ENCODE measurements at regions not wholly inside any gene's neighbourhood (a gene's known extent, or its start where the extent isn't known, plus 50 kb on each side); places are given as distances from the start of the nearest gene placed in this dataset.

DNA sequence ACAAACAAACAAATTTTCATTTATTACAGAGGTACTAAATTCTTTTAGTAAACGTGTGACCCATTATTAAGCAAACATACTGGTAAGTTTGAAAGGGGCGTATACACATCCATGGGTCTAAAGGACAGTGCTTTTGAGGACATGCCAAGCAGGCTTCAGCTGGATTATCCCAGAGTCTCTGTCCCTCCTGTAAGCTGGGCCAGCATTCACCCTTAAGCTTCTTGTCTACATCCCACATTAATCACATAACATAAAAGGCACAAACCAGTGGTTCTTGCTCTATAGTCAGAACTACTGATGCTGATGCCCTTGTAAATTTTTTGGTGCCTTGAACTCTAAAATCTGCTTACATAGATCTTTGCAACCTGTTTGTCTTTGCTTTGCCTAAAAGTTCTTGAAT, 150.8 kb upstream of the BNIP2 start:
- intact Hi-C loops (cut with DNase I; ENCODE audit: low total_unique reads) = no loop called here
- no peak for DNase-seq (ENCODE audit: low spot score in 2 of 2)
- TF ChIP-seq CTCF (IDR thresholded peaks at IDR 0.05) (no peak), POLR2A (IDR thresholded peaks at IDR 0.05) (no peak)
- H3K4me3 ChIP-seq (ENCODE audit: low read depth, poor library complexity, severe bottlenecking) = no peak overlapping the region
- WGBS, 2 donors = 81 to 84% methylated on average over 2 of the region's 2 CpGs

- no peak for TF ChIP-seq POLR2A (IDR thresholded peaks at IDR 0.05)
- no peak for TF ChIP-seq CTCF (IDR thresholded peaks at IDR 0.05)
- 50 to 56% methylated on average over 4 of the region's 4 CpGs for WGBS, 2 donors
- no peak for DNase-seq (ENCODE audit: low spot score in 2 of 2)
- intact Hi-C loops (cut with DNase I; ENCODE audit: low total_unique reads) = no loop called here
- no peak overlapping the region for H3K4me3 ChIP-seq (ENCODE audit: low read depth, poor library complexity, severe bottlenecking)
Measured at GRCh38 chr15:59838900-59839299, 149.8 kb upstream of the BNIP2 start.

- WGBS, 2 donors = 89 to 93% methylated on average over 1 of the region's 1 CpG
- TF ChIP-seq CTCF (IDR thresholded peaks at IDR 0.05) (no peak), POLR2A (IDR thresholded peaks at IDR 0.05) (no peak)
- H3K4me3 ChIP-seq (ENCODE audit: low read depth, poor library complexity, severe bottlenecking) = no peak overlapping the region
- DNase-seq (ENCODE audit: low spot score in 2 of 2) = no peak
- intact Hi-C loops (cut with DNase I; ENCODE audit: low total_unique reads) = no loop called here
Measured at GRCh38 chr15:59835776-59836175, 146.7 kb upstream of the BNIP2 start.

DNA sequence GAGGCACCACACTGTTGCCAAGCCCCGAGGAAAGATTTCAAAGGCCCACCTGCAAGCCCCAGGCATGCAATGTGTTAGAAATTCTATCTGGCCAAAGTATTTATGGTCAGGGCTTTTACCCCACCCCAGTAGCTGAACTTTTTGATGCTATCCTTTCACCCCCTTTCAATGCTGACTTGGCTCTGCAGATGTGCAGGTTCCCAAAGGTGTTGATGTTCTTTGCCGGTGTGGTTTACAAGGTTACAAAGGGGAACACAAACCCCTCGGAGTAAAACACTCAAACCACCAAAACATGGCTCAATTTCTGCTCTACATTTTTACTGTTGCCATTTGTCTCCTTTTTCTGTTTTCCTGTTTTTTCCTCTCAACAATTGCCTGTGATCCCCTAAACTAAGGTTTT, 145.4 kb upstream of the BNIP2 start:
- H3K4me3 ChIP-seq (ENCODE audit: low read depth, poor library complexity, severe bottlenecking) = no peak overlapping the region
- no peak for DNase-seq (ENCODE audit: low spot score in 2 of 2)
- 30 to 43% methylated on average over 3 of the region's 3 CpGs for WGBS, 2 donors
- TF ChIP-seq POLR2A (IDR thresholded peaks at IDR 0.05) (no peak), CTCF (IDR thresholded peaks at IDR 0.05) (no peak)
- intact Hi-C loops (cut with DNase I; ENCODE audit: low total_unique reads) = no loop called here

DNA sequence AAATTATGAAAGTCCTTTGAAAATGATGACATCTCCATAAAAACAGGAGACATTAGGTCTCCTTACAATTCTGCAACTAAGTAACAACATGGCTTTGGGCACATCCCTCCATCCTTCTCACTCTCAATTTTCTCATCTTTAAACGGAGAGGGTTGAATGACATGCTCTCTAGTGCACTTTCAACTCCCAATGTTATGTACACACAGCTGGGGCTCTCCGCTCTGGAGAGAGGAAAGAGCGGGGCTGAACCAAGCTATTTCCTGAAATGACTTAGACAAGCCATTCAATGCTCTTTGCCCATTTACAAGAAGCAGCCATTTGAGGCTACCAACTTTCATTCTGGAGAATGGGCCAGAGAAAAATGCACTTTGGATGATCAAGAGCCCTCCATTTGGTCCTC, 144.2 kb upstream of the BNIP2 start:
- TF ChIP-seq POLR2A (IDR thresholded peaks at IDR 0.05) = no peak
- no peak for TF ChIP-seq CTCF (IDR thresholded peaks at IDR 0.05)
- no peak for DNase-seq (ENCODE audit: low spot score in 2 of 2)
- intact Hi-C loops (cut with DNase I; ENCODE audit: low total_unique reads) = no loop called here
- no peak overlapping the region for H3K4me3 ChIP-seq (ENCODE audit: low read depth, poor library complexity, severe bottlenecking)
- 87 to 89% methylated on average over 3 of the region's 3 CpGs for WGBS, 2 donors

DNA sequence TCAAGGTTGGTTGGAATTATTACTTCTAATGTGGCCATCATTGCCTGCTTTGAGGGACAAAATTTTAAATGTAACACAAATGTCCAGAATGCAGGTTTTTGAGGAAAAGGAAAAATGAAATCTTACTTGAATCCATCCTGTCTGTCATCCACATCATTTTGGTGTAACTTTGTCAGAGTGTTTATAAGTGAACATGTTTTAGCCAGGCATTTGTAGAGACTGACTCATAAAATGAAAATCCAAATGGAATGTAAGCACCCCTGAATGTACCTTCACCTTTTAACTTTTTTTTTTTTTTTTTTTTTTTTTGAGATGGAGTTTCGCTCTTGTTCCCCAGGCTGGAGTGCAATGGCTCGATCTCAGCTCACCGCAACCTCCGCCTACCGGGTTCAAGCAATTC, 141.8 kb upstream of the BNIP2 start:
- TF ChIP-seq CTCF (IDR thresholded peaks at IDR 0.05) = no peak
- no peak overlapping the region for H3K4me3 ChIP-seq (ENCODE audit: low read depth, poor library complexity, severe bottlenecking)
- intact Hi-C loops (cut with DNase I; ENCODE audit: low total_unique reads) = no loop called here
- DNase-seq (ENCODE audit: low spot score in 2 of 2) = no peak
- WGBS, 2 donors = 91 to 97% methylated on average over 5 of the region's 5 CpGs

All from lower leg skin (tissue), 4 donors.